ENCODE measurements at regions not wholly inside any gene's neighbourhood (a gene's known extent, or its start where the extent isn't known, plus 50 kb on each side); places are given as distances from the start of the nearest gene placed in this dataset.
A peak's percentile ranks its signal among the peaks of the same experiment; 100 is the strongest.
"Not testable (repeated sequence)": the region's sequence is repeated elsewhere in the genome, so short reads cannot be mapped to it uniquely, and the experiment has no call there.

GRCh38 chr5:93224624-93225023 is 356.4 kb downstream of the NR2F1-AS1 start:
- DNase-seq (ENCODE audit: low read depth in 2 of 2), result no peak

- DNase-seq (ENCODE audit: low read depth in 2 of 2), result no peak
Measured at GRCh38 chr5:93221773-93222172, 359.2 kb downstream of the NR2F1-AS1 start.

GRCh38 chr5:93220431-93220830 is 360.6 kb downstream of the NR2F1-AS1 start:
- DNase-seq (ENCODE audit: low read depth in 2 of 2), result no peak

GRCh38 chr5:93219641-93220145 is 361.3 kb downstream of the NR2F1-AS1 start:
- DNase-seq (ENCODE audit: low read depth in 2 of 2), result no peak

- DNase-seq (ENCODE audit: low read depth in 2 of 2), result not testable (repeated sequence)
Measured at GRCh38 chr5:93213111-93213794, 367.8 kb downstream of the NR2F1-AS1 start.

- DNase-seq (ENCODE audit: low read depth in 2 of 2), result peak; percentile 48 to 67
Measured at GRCh38 chr5:93209476-93209875, 371.5 kb downstream of the NR2F1-AS1 start.

GRCh38 chr5:93208141-93208751 is 372.8 kb downstream of the NR2F1-AS1 start:
- no peak for DNase-seq (ENCODE audit: low read depth in 2 of 2)

- no peak for DNase-seq (ENCODE audit: low read depth in 2 of 2)
Measured at GRCh38 chr5:93206203-93206602, 374.8 kb downstream of the NR2F1-AS1 start.

- no peak for DNase-seq (ENCODE audit: low read depth in 2 of 2)
Measured at GRCh38 chr5:93201061-93201460, 380.0 kb downstream of the NR2F1-AS1 start.

- no peak for DNase-seq (ENCODE audit: low read depth in 2 of 2)
Measured at GRCh38 chr5:93196986-93197385, 384.0 kb downstream of the NR2F1-AS1 start.

- DNase-seq (ENCODE audit: low read depth in 2 of 2), result no peak
Measured at GRCh38 chr5:93193431-93194347, 387.3 kb downstream of the NR2F1-AS1 start.

- DNase-seq (ENCODE audit: low read depth in 2 of 2), result peak in 1 of 2 donors; percentile 26
Measured at GRCh38 chr5:93192683-93193082, 388.3 kb downstream of the NR2F1-AS1 start.

- DNase-seq (ENCODE audit: low read depth in 2 of 2), result peak in 1 of 2 donors; percentile 65
Measured at GRCh38 chr5:93192087-93192486, 388.9 kb downstream of the NR2F1-AS1 start.

GRCh38 chr5:93191035-93191817 is 389.8 kb downstream of the NR2F1-AS1 start:
- no peak for DNase-seq (ENCODE audit: low read depth in 2 of 2)

- DNase-seq (ENCODE audit: low read depth in 2 of 2), result peak; percentile 39 to 66
Measured at GRCh38 chr5:93189707-93190120, 391.3 kb downstream of the NR2F1-AS1 start.

GRCh38 chr5:93188876-93189485 is 392.0 kb downstream of the NR2F1-AS1 start:
- no peak for DNase-seq (ENCODE audit: low read depth in 2 of 2)

- DNase-seq (ENCODE audit: low read depth in 2 of 2), result peak in 1 of 2 donors; percentile 53
Measured at GRCh38 chr5:93186076-93186682, 394.8 kb downstream of the NR2F1-AS1 start.

- no peak for DNase-seq (ENCODE audit: low read depth in 2 of 2)
Measured at GRCh38 chr5:93184041-93184440, 397.0 kb downstream of the NR2F1-AS1 start.

GRCh38 chr5:93179466-93179865 is 401.6 kb downstream of the NR2F1-AS1 start:
- no peak for DNase-seq (ENCODE audit: low read depth in 2 of 2)

- no peak for DNase-seq (ENCODE audit: low read depth in 2 of 2)
Measured at GRCh38 chr5:93174930-93175329, 406.1 kb downstream of the NR2F1-AS1 start.
